Gastroesophageal sphincter (tissue), 3 donors: ENCODE measurements at regions not wholly inside any gene's neighbourhood (a gene's known extent, or its start where the extent isn't known, plus 50 kb on each side); places are given as distances from the start of the nearest gene placed in this dataset.

Experiments
- CTCF ChIP-seq, 4 experiments: fragments of 200-600 bp in 2 of 4; fragments of 450-650 bp in 2 of 4; sonication (generic) in 1 of 4; IDR thresholded peaks; one replicate each; pipeline ENCODE4 v1.5.1; 2017 to 2019; ENCODE audit warnings: antibody characterized with exemption in 4 of 4, mild to moderate bottlenecking in 2 of 4, moderate library complexity in 2 of 4
- POLR2A ChIP-seq, 2 donors: fragments of 450-650 bp; IDR thresholded peaks; one replicate each; pipeline ENCODE4 v1.6.1; 2017; ENCODE audit warnings: antibody characterized with exemption in 2 of 2, mild to moderate bottlenecking in 2 of 2, moderate library complexity in 1 of 2
- POLR2AphosphoS5 ChIP-seq: sonication (generic); formaldehyde crosslinking; IDR thresholded peaks from one replicate; pipeline ENCODE4 v1.6.1; 2017; ENCODE audit warnings: antibody characterized with exemption

DNA sequence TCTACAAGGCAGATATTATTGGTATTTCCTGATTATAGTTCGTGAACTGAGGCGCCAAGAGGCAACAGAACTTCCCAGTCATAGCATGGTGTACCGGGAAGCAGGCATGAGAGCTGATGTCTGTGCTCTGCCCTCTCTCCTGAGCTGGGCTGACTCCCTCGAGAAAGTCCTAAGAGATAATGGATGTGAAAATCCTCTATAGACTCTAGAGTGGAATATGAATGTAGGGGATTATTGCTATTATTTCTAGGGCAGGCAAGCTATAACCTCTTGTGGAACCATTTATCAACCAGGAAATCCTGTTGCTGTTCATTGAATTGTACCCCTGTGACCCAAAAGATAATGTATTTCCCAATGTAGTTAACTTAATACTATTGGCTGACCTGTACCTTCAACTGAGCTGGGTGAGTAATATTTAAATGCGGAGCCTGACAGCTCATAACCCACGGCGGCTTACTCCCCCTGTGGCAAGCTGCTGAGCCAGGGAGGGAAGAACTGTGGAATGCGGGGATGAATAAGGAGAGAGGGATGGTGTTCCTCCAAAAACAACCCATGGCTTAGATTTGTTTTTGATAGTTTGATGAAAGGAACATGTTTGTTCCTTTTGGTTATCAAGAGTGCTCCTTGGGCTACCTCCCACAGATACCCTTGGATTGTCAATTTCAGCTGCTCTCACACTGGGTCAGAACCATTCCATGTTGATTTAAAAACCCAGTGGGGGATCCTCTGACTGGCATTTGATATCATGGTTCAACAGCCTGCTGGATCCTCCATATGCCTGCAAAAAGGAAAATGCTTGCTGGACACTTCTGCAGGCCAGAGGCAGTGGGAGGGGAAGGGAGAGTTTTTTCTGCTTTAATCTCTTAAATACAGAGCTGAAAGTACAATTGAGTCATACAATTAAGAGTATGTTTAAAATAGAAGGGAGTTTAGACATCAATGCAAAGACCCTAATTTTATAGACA, 339.0 kb upstream of the BOD1L1 start:
- no peak for TF ChIP-seq POLR2A (IDR thresholded peaks at IDR 0.05)
- TF ChIP-seq CTCF (IDR thresholded peaks at IDR 0.05), result no peak
- TF ChIP-seq POLR2AphosphoS5, result no peak
